ENCODE measurements at regions not wholly inside any gene's neighbourhood (a gene's known extent, or its start where the extent isn't known, plus 50 kb on each side); places are given as distances from the start of the nearest gene placed in this dataset.

GRCh38 chr3:59388555-59389270 lies 338.9 kb upstream of the CFAP20DC start:
- no peak for TF ChIP-seq CTCF (IDR thresholded peaks at IDR 0.05)
- TF ChIP-seq POLR2AphosphoS5 (IDR thresholded peaks at IDR 0.05; ENCODE audit: insufficient read depth in 1 of 2, low read depth in 1 of 2) = no peak

Measured in vagina (tissue), 2 donors.